ENCODE measurements at regions not wholly inside any gene's neighbourhood (a gene's known extent, or its start where the extent isn't known, plus 50 kb on each side); places are given as distances from the start of the nearest gene placed in this dataset.

GRCh38 chr5:163889369-163889768 is 383.9 kb downstream of the MAT2B start:
- TF ChIP-seq POLR2A (IDR thresholded peaks at IDR 0.05) (no peak), CTCF (IDR thresholded peaks at IDR 0.05) (no peak)
